ENCODE measurements at regions not wholly inside any gene's neighbourhood (a gene's known extent, or its start where the extent isn't known, plus 50 kb on each side); places are given as distances from the start of the nearest gene placed in this dataset.
"Not testable (repeated sequence)": the region's sequence is repeated elsewhere in the genome, so short reads cannot be mapped to it uniquely, and the experiment has no call there.

- no peak for DNase-seq
Observed at GRCh38 chr20:10109641-10110040, 74.9 kb downstream of the ANKEF1 start.

DNA sequence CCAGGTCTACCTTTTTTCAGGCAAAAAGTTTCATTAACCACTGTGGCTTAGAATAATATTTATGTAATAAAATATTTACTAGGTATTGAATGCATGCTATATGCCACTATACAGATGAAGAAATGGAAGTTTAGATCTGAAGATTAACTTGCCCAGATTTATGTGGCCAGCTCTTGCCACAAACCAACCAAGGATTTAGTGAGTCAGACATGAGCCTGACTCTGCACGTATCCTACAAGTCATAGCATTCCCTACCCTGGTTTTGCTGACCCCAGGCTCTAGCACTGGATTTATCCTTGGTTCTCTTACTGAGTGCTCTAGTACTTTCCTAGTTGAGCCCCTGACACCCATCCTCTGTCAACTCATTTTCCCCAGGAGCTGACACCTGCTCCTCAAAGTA is 75.4 kb downstream of the ANKEF1 start:
- no peak for DNase-seq

- no peak for DNase-seq
Observed at GRCh38 chr20:10111139-10111958, 76.6 kb downstream of the ANKEF1 start.

GRCh38 chr20:10111959-10112250 is 77.1 kb downstream of the ANKEF1 start:
- DNase-seq: no peak

DNA sequence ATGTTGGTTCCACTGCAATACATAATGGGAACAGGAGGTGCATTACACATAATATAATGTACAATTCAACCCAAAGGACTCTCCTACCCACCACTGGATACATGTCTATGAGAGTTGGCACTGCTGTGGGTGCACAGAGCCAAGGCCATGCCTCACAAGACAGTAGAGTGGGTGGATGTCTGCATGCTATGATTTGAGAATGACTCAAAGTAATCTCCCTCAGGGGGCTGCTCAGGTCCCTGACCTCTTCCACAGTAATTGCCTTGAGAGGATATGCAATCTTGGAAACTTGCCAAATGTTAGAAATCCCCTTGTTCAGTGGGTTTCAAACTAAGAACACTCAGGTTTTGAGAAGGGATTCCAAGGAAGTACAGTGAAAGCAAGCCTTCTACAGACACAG is 79.0 kb downstream of the ANKEF1 start:
- no peak for DNase-seq

DNA sequence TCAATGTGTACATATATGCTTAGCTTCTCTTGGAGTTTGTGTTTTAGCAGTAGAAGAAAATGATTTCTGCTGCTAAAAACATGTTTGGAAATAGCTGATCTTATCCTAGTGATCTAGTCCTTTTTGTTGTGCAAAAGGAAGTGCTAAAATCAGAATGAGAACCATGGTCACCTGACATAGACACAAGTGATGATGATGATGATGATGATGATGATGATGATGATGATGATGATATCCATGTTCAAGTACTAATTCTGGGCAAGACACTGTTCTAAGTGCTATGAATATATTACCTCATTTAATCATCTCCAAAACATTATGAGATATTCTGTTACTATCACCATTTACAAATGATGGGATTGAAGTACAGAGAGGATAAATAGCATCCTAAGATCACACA is 79.8 kb downstream of the ANKEF1 start:
- DNase-seq: no peak

DNA sequence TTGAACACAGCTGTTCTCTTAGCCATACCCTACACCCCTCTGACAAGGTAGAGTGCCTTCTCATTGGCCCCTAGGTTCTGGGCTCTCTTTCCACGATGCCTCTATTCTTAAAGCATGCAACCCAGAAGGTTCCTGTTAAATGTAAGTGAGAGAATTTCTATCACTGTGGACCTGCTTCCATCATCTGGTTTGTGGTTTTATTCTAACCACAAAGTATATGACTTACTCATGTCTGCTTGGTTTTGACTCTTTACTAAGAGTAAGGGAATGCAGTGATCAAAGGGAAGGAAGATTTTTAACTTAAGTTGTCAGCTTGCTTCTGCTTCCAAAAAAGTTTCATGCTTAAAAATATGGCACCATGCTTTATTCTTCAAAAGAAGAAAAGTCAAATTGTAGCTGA is 80.2 kb downstream of the ANKEF1 start:
- no peak for DNase-seq

GRCh38 chr20:10119336-10119735 is 84.5 kb downstream of the ANKEF1 start:
- no peak for DNase-seq

- DNase-seq: not testable (repeated sequence)
Observed at GRCh38 chr20:10124883-10125282, 90.1 kb downstream of the ANKEF1 start.

GRCh38 chr20:10125757-10126156 is 91.0 kb downstream of the ANKEF1 start:
- no peak for DNase-seq

- DNase-seq: no peak
Observed at GRCh38 chr20:10129749-10130148, 88.9 kb upstream of the SNAP25 start.

DNA sequence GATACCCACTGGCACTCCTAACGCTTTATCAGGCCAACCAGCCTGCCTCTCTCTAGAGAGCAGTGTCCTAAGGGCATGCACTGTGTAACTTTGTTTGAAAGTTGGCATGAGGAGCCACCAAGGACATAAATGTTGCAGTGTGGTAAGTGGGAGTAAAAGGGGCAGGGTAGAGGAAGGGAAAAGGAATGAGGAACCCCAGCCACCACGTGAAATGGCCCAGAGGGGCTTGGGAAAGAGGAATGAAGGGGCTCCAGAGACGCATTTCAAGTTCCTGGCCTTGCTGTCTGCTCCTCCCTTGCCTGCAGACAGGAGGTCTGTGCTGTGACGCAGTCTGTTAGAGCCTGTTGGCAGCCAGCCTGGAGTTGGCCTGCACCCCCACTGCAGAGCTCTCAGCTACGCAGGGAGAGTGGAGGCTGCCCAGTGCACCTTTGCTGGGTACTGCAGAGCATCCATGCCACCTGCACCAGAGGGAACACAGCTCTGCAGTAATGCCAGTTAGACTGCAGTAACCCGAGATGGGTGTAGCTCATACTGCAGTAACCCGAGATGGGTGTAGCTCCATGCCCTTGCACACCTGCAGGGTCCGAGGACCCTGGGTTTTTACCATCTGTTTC is 86.8 kb upstream of the SNAP25 start:
- DNase-seq: peak; percentile 70

GRCh38 chr20:10132387-10132786 is 86.2 kb upstream of the SNAP25 start:
- no peak for DNase-seq

- no peak for DNase-seq
Observed at GRCh38 chr20:10133532-10133931, 85.1 kb upstream of the SNAP25 start.

- no peak for DNase-seq
Observed at GRCh38 chr20:10134176-10134575, 84.5 kb upstream of the SNAP25 start.

DNA sequence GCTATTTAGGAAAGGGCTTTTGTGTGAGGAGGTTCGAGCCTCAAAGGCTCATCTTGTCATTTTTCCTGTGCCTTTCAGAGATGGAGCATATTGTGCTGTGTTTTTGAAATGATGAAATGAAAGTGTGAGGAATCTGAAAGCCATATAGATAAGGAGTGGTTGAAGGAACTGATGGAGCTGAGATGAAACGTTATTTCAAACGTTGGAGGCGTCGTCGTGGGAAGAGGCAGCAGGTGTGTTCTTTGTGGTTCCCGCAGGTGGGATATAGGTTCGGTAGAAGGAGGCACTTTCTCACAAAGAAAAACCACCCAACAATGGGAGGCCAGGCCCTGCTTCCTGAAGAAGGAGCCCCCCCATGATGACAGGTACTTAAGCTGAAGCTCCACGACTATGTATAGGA is 83.2 kb upstream of the SNAP25 start:
- no peak for DNase-seq

- no peak for DNase-seq
Observed at GRCh38 chr20:10137032-10137431, 81.6 kb upstream of the SNAP25 start.

DNA sequence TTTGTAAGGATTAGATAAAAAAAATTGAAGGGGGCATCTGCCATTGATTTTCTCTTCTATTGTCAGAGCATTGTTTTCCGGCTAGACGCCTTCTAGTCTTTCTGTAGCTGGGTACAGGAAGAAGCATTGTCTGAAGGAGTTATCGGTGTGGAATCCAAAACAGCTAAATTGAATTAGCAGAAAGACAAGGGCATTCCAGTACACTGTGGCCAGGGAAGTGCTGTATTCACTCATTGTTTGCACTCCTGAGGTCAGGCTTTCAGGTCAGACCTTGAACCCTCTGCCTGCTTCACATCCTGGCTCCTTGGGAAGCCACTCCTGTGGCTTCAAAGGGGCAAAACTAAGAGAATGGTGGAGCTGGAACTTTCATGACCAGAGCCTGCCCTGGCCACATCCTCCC is 81.1 kb upstream of the SNAP25 start:
- DNase-seq: no peak

DNA sequence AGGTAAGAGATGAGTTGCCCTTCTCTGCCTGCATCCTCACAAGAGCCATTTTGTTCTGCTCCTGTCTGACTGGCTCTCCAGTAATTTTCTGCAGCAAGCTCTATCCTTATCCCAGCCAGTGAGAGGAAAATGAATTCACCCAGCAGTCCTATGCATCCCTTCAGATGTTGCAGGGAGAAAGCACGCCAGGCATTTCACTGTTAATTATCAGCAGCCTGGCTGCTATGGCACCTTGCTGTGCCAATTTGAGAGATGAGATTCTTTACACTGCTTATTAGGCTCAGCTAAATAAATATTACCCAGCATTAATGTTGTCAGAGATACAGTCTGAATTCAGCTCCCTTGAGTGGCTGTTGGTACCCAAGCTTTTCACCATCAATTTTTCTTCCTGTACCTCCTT is 61.1 kb upstream of the SNAP25 start:
- DNase-seq: no peak

GRCh38 chr20:10167040-10167439 is 51.6 kb upstream of the SNAP25 start:
- no peak for DNase-seq

GRCh38 chr20:10167594-10167993 is 51.0 kb upstream of the SNAP25 start:
- no peak for DNase-seq

Data from femur (tissue), 1 donor.